Sigmoid colon (tissue), 4 donors: ENCODE measurements at regions not wholly inside any gene's neighbourhood (a gene's known extent, or its start where the extent isn't known, plus 50 kb on each side); places are given as distances from the start of the nearest gene placed in this dataset.

Experiments used
- POLR2A ChIP-seq, 2 donors: fragments of 450-650 bp; IDR thresholded peaks; one replicate each; pipeline ENCODE4 v1.6.1; 2016; ENCODE audit warnings: antibody characterized with exemption in 2 of 2, mild to moderate bottlenecking in 2 of 2, moderate library complexity in 2 of 2
- POLR2AphosphoS5 ChIP-seq, 4 donors: sonication (generic); formaldehyde crosslinking; IDR thresholded peaks; one replicate each; pipeline ENCODE4 v1.6.1; 2017; ENCODE audit warnings: antibody characterized with exemption in 4 of 4
- TF ChIP-seq, protein P1 (sequence below), 4 experiments: fragments of 450-650 bp in 3 of 4; fragments of 200-600 bp in 1 of 4; IDR thresholded peaks; one replicate each; pipeline ENCODE4 v1.5.1; 2016 to 2019; ENCODE audit warnings: antibody characterized with exemption in 4 of 4, mild to moderate bottlenecking in 3 of 4, moderate library complexity in 2 of 4

DNA sequence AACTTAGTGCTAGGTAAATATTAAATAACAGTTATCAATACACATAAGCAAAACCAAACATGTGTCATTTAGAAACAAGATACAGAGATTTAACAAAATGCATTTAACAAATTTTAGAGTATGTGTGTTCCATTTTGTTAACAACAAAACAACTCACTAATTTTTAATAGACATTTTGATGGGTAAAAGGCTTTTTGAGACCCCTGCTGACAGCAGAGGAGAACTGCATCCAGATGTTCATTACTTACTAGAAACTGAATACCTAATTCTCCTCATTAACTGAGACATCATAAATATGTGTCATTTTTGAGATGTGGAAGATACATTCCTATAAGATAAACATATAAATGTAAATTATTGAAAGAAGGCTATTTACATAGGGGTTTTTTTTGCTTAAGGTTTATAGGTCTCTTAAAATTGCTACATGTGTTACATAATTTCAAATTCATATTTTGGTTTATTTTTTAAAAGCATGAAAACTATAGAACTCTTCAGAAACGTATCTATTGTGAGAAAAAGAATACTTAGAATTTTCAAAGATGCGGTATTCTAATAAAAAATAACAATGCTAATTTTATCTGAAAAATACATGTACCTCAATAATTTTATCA is 1009.8 kb downstream of the TUSC7 start:
- no peak for TF ChIP-seq POLR2AphosphoS5 (IDR thresholded peaks at IDR 0.05)
- TF ChIP-seq, protein P1, sequence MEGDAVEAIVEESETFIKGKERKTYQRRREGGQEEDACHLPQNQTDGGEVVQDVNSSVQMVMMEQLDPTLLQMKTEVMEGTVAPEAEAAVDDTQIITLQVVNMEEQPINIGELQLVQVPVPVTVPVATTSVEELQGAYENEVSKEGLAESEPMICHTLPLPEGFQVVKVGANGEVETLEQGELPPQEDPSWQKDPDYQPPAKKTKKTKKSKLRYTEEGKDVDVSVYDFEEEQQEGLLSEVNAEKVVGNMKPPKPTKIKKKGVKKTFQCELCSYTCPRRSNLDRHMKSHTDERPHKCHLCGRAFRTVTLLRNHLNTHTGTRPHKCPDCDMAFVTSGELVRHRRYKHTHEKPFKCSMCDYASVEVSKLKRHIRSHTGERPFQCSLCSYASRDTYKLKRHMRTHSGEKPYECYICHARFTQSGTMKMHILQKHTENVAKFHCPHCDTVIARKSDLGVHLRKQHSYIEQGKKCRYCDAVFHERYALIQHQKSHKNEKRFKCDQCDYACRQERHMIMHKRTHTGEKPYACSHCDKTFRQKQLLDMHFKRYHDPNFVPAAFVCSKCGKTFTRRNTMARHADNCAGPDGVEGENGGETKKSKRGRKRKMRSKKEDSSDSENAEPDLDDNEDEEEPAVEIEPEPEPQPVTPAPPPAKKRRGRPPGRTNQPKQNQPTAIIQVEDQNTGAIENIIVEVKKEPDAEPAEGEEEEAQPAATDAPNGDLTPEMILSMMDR (IDR thresholded peaks at IDR 0.05) = peak; percentile 28 to 78 (median 60)
- no peak for TF ChIP-seq POLR2A (IDR thresholded peaks at IDR 0.05)
